Stimulated activated naive CD8-positive, alpha-beta T cell treated with anti-CD3 and anti-CD28 coated beads, Interleukin-15, amount 100 ng/mL, for 72 hours (primary cell): ENCODE measurements at regions not wholly inside any gene's neighbourhood (a gene's known extent, or its start where the extent isn't known, plus 50 kb on each side); places are given as distances from the start of the nearest gene placed in this dataset.

Source experiments
- ATAC-seq: fragments of 150-1000 bp; cut with Tn5 transposase; 2 replicates; pipeline ENCODE4 v1.10.0; 2021; ENCODE audit warnings: mild to moderate bottlenecking, moderate library complexity
- DNase-seq, 2 donors: peaks; one replicate each; pipeline ENCODE4 v3.0.0; 2021 to 2022
- H3K27ac Mint-ChIP-seq, 2 donors: one replicate each; pipeline ENCODE4 v1.8.0; 2022; ENCODE audit warnings: mild to moderate bottlenecking in 2 of 2, mixed read lengths in 2 of 2, moderate library complexity in 2 of 2
- H3K27me3 Mint-ChIP-seq: one replicate; pipeline ENCODE4 v1.8.0; 2022; ENCODE audit warnings: mixed read lengths
- H3K4me1 Mint-ChIP-seq: one replicate; pipeline ENCODE4 v1.8.0; 2022; ENCODE audit warnings: mild to moderate bottlenecking, mixed read lengths
- H3K4me3 Mint-ChIP-seq, 2 donors: one replicate each; pipeline ENCODE4 v1.8.0; 2022; ENCODE audit warnings: mild to moderate bottlenecking in 2 of 2, mixed read lengths in 2 of 2, moderate library complexity in 1 of 2
- H3K9me3 Mint-ChIP-seq, 2 donors: one replicate each; pipeline ENCODE4 v1.8.0; 2022; ENCODE audit warnings: mixed read lengths in 2 of 2

- Mint-ChIP-seq H3K27ac (no peak overlapping the region), H3K4me1 (no peaks in the 10 kb centered on the region), H3K9me3 (peaks cover 0 to 5% of the 10 kb centered on the region in 2 donors), H3K4me3 (no peak overlapping the region), H3K27me3 (no peaks in the 10 kb centered on the region)
- ATAC-seq (no peak), DNase-seq (no peak)
These were observed 1143.8 kb downstream of the MAT2B start for GRCh38 chr5:164649266-164649665.

DNA sequence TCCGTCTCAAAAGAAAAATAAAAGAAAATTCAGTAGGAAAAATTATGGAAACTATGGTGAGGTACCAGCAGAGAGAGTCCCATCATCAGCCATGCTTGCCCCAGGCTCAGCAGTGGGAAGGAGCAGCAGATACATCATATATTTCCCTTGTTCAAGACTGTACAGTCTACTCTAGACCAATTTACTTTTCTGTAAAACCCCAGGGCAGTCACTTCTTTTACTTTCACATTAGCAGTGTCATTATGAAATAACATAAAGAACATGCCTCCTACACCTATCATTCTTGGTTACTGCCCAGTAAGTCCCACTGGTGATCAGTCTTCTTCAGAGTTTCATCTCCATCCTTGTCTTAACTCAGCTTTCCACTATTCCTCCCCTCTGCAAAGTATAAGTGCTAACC is 1145.0 kb downstream of the MAT2B start:
- H3K27me3 Mint-ChIP-seq: no peaks in the 10 kb centered on the region
- no peak overlapping the region for H3K27ac Mint-ChIP-seq
- H3K4me1 Mint-ChIP-seq: no peaks in the 10 kb centered on the region
- DNase-seq: no peak
- no peak for ATAC-seq
- H3K9me3 Mint-ChIP-seq: peaks cover 0 to 10% of the 10 kb centered on the region in 2 donors
- no peak overlapping the region for H3K4me3 Mint-ChIP-seq

DNA sequence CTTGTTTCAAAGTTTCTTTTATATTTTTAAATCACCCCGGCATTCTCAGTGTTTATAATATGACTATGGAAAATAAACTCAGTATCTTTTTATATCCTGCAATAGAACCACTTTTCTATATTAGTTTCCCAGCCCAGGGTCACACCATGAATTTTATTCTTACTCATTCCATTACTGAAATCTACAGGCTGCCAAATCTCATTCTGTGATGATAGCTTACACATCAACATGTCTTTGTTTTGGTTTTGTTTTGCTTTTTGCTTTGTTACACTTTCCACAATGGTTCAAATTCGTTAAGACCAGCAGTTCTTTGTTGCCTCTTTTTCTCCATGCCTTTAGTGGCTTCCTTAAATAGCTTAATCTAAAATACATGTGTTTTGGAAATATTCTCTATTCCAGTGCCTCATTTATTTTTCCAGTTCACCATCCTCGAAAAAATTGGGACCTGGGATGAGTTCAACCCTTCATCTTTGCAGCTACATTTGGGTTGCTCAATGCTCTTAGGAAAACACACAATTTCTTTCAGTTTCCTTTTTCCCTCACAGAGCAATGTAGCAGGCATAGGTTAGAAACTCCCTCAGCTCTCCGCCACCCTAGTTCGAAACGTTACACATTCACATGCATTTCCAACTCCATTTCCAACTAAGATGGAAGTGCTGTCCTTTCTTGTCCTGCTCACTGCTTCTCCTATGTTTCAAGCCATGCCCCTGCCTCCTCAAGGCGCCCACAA is 1146.3 kb downstream of the MAT2B start:
- Mint-ChIP-seq H3K27me3 (no peaks in the 10 kb centered on the region), H3K4me3 (no peak overlapping the region), H3K9me3 (peaks cover 0 to 10% of the 10 kb centered on the region in 2 donors), H3K4me1 (no peaks in the 10 kb centered on the region), H3K27ac (no peak overlapping the region)
- DNase-seq: no peak
- ATAC-seq: no peak

GRCh38 chr5:164652276-164652660 is 1146.8 kb downstream of the MAT2B start:
- ATAC-seq (no peak), DNase-seq (no peak)
- H3K27me3 Mint-ChIP-seq: no peaks in the 10 kb centered on the region
- no peak overlapping the region for H3K4me3 Mint-ChIP-seq
- H3K9me3 Mint-ChIP-seq: peaks cover 0 to 10% of the 10 kb centered on the region in 2 donors
- H3K27ac Mint-ChIP-seq: no peak overlapping the region
- H3K4me1 Mint-ChIP-seq: no peaks in the 10 kb centered on the region

- peaks cover 0 to 7% of the 10 kb centered on the region in 2 donors for H3K9me3 Mint-ChIP-seq
- no peak overlapping the region for H3K27ac Mint-ChIP-seq
- no peak for ATAC-seq
These were observed 1158.0 kb downstream of the MAT2B start for GRCh38 chr5:164663198-164663989.

GRCh38 chr5:164671640-164672039 is 1166.2 kb downstream of the MAT2B start:
- DNase-seq: no peak
- ATAC-seq: no peak
- Mint-ChIP-seq H3K4me1 (no peaks in the 10 kb centered on the region), H3K27me3 (no peaks in the 10 kb centered on the region), H3K4me3 (no peak overlapping the region), H3K9me3 (no peaks in the 10 kb centered on the region), H3K27ac (no peak overlapping the region)

More at GRCh38 chr5:164663198-164663989, 1158.0 kb downstream of the MAT2B start:
- Mint-ChIP-seq H3K27me3 (no peaks in the 10 kb centered on the region), H3K4me3 (no peak overlapping the region), H3K4me1 (no peaks in the 10 kb centered on the region)
- no peak for DNase-seq

DNA sequence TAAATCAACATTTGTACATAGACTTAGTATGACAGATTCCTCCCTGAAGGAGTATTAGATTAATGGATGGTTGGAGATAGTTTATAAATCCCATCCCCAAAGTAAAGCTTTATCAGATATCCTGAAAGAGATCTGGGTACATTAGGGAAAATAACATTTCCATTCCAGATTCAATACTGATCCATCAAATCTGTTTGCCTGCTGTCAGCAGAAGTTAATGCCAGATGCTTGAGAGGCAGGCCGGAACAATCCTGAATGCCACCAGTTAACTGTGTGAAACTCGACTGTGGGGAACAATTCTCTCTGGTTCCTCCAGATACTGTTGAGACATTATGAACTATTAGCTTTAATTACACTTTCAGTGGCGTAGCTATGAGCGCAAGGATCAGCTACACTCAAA is 1166.8 kb downstream of the MAT2B start:
- H3K4me1 Mint-ChIP-seq: no peaks in the 10 kb centered on the region
- DNase-seq (no peak), ATAC-seq (no peak)
- H3K4me3 Mint-ChIP-seq: no peak overlapping the region
- no peaks in the 10 kb centered on the region for H3K9me3 Mint-ChIP-seq
- H3K27me3 Mint-ChIP-seq: no peaks in the 10 kb centered on the region
- H3K27ac Mint-ChIP-seq: no peak overlapping the region

GRCh38 chr5:164672931-164673694 is 1167.7 kb downstream of the MAT2B start:
- DNase-seq: no peak
- H3K27ac Mint-ChIP-seq: no peak overlapping the region
- no peaks in the 10 kb centered on the region for H3K9me3 Mint-ChIP-seq
- no peak overlapping the region for H3K4me3 Mint-ChIP-seq
- no peaks in the 10 kb centered on the region for H3K27me3 Mint-ChIP-seq
- H3K4me1 Mint-ChIP-seq: no peaks in the 10 kb centered on the region
- ATAC-seq: no peak

- Mint-ChIP-seq H3K27me3 (no peaks in the 10 kb centered on the region), H3K27ac (no peak overlapping the region), H3K4me3 (no peak overlapping the region), H3K9me3 (no peaks in the 10 kb centered on the region), H3K4me1 (no peaks in the 10 kb centered on the region)
- no peak for ATAC-seq
- DNase-seq: no peak
These were observed 1174.0 kb downstream of the MAT2B start for GRCh38 chr5:164679461-164679860.

GRCh38 chr5:164680216-164680615 is 1174.8 kb downstream of the MAT2B start:
- ATAC-seq (no peak), DNase-seq (no peak)
- H3K27me3 Mint-ChIP-seq: no peaks in the 10 kb centered on the region
- H3K4me1 Mint-ChIP-seq: no peaks in the 10 kb centered on the region
- H3K9me3 Mint-ChIP-seq: no peaks in the 10 kb centered on the region
- no peak overlapping the region for H3K4me3 Mint-ChIP-seq
- H3K27ac Mint-ChIP-seq: no peak overlapping the region

DNA sequence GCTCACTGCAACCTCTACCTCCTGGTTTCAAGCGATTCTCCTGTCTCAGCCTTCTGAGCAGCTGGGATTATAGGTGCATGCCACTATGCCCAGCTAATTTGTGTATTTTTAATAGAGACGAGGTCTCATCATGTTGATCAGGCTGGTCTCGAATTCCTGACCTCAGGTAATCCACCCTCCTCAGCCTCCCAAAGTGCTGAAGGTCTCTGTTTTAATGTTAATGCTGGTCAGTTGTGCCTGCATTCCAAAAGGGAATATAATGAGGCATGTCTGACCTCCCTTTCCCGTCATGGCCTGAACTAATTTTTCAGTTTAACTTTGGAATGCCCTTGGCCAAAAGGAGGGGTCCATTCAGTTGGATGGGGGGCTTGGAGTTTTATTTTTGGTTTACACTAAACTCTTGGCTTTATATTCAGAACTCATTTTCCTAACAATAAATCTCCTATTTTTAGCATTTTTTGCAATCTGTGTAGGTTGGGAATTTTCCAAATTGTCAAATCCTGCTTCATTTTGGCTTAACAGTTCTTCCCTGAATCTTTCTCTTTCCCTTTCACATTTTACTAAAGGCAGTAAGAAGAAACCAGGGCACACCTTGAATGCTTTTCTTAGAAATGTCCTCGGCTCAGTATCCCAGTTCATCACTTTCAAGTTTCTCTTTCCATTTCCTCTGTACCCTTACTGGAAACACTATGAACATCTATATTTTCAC is 1175.5 kb downstream of the MAT2B start:
- no peak for DNase-seq
- ATAC-seq: no peak
- Mint-ChIP-seq H3K9me3 (no peaks in the 10 kb centered on the region), H3K4me1 (no peaks in the 10 kb centered on the region), H3K27ac (no peak overlapping the region), H3K27me3 (no peaks in the 10 kb centered on the region), H3K4me3 (no peak overlapping the region)

GRCh38 chr5:164687391-164687790 is 1182.0 kb downstream of the MAT2B start:
- H3K27ac Mint-ChIP-seq: no peak overlapping the region
- H3K4me3 Mint-ChIP-seq: no peak overlapping the region
- DNase-seq (no peak), ATAC-seq (no peak)
- H3K4me1 Mint-ChIP-seq: no peaks in the 10 kb centered on the region
- peaks cover 5 to 6% of the 10 kb centered on the region in 2 donors for H3K9me3 Mint-ChIP-seq
- H3K27me3 Mint-ChIP-seq: no peaks in the 10 kb centered on the region

GRCh38 chr5:164688437-164688836 is 1183.0 kb downstream of the MAT2B start:
- H3K27ac Mint-ChIP-seq: no peak overlapping the region
- no peaks in the 10 kb centered on the region for H3K4me1 Mint-ChIP-seq
- ATAC-seq: no peak
- no peak overlapping the region for H3K4me3 Mint-ChIP-seq
- no peaks in the 10 kb centered on the region for H3K27me3 Mint-ChIP-seq
- peaks cover 7% of the 10 kb centered on the region in 2 donors for H3K9me3 Mint-ChIP-seq
- DNase-seq: no peak

- ATAC-seq: no peak
These were observed 1203.4 kb downstream of the MAT2B start for GRCh38 chr5:164708831-164709230.

DNA sequence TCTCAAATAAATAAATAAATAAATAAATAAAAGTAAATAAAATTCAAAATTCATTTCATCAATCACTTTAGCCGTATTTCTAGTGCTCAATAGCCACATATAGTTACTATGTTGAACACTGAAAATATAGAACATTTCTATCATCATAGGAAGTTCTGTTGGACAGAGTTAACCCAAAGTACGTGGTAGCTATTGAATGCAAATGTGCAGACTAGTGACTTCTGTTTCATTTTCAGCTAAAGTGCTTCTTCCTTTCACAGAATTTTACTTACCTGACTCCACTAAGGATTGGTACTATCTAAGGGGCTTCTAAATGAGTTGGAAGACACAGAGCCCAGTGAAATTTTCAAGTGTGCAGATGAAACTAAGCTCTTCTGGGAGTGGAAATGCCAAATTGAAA is 1208.3 kb downstream of the MAT2B start:
- Mint-ChIP-seq H3K4me1 (no peaks in the 10 kb centered on the region), H3K4me3 (no peak overlapping the region), H3K27ac (no peak overlapping the region), H3K9me3 (peaks cover 0 to 5% of the 10 kb centered on the region in 2 donors), H3K27me3 (no peaks in the 10 kb centered on the region)
- ATAC-seq (no peak), DNase-seq (no peak)

More at GRCh38 chr5:164708831-164709230, 1203.4 kb downstream of the MAT2B start:
- no peak for DNase-seq
- Mint-ChIP-seq H3K27me3 (no peaks in the 10 kb centered on the region), H3K4me1 (no peaks in the 10 kb centered on the region), H3K4me3 (no peak overlapping the region), H3K9me3 (peaks cover 0 to 5% of the 10 kb centered on the region in 2 donors), H3K27ac (no peak overlapping the region)
